ENCODE measurements at regions not wholly inside any gene's neighbourhood (a gene's known extent, or its start where the extent isn't known, plus 50 kb on each side); places are given as distances from the start of the nearest gene placed in this dataset.

GRCh38 chr9:78439190-78439865 lies 142.4 kb downstream of the PSAT1 start:
- TF ChIP-seq NR3C1 (IDR thresholded peaks at IDR 0.05), result no peak
- TF ChIP-seq, protein P1, sequence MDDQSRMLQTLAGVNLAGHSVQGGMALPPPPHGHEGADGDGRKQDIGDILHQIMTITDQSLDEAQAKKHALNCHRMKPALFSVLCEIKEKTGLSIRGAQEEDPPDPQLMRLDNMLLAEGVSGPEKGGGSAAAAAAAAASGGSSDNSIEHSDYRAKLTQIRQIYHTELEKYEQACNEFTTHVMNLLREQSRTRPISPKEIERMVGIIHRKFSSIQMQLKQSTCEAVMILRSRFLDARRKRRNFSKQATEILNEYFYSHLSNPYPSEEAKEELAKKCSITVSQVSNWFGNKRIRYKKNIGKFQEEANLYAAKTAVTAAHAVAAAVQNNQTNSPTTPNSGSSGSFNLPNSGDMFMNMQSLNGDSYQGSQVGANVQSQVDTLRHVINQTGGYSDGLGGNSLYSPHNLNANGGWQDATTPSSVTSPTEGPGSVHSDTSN (IDR thresholded peaks at IDR 0.05), result no peak
- TF ChIP-seq POLR2A (IDR thresholded peaks at IDR 0.05; ENCODE audit: low read length), result no peak
- peak; percentile 92 for TF ChIP-seq CTCF (IDR thresholded peaks at IDR 0.05)
- TF ChIP-seq, protein P2, sequence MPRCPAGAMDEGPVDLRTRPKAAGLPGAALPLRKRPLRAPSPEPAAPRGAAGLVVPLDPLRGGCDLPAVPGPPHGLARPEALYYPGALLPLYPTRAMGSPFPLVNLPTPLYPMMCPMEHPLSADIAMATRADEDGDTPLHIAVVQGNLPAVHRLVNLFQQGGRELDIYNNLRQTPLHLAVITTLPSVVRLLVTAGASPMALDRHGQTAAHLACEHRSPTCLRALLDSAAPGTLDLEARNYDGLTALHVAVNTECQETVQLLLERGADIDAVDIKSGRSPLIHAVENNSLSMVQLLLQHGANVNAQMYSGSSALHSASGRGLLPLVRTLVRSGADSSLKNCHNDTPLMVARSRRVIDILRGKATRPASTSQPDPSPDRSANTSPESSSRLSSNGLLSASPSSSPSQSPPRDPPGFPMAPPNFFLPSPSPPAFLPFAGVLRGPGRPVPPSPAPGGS (IDR thresholded peaks at IDR 0.05), result no peak
- no peak for TF ChIP-seq ZNF302 (CRISPR knock-in tag; IDR thresholded peaks at IDR 0.05)
- no peak for TF ChIP-seq RFX5 (IDR thresholded peaks at IDR 0.05)
- no peak for TF ChIP-seq ZFP36 (IDR thresholded peaks at IDR 0.05; ENCODE audit: borderline replicate concordance, partially characterized antibody)
- no peak for TF ChIP-seq CHD2 (IDR thresholded peaks at IDR 0.05; ENCODE audit: low read length, partially characterized antibody)
- TF ChIP-seq EP300 (IDR thresholded peaks at IDR 0.05), result no peak
- no peak for TF ChIP-seq USF2 (IDR thresholded peaks at IDR 0.05)
- TF ChIP-seq, protein P3, sequence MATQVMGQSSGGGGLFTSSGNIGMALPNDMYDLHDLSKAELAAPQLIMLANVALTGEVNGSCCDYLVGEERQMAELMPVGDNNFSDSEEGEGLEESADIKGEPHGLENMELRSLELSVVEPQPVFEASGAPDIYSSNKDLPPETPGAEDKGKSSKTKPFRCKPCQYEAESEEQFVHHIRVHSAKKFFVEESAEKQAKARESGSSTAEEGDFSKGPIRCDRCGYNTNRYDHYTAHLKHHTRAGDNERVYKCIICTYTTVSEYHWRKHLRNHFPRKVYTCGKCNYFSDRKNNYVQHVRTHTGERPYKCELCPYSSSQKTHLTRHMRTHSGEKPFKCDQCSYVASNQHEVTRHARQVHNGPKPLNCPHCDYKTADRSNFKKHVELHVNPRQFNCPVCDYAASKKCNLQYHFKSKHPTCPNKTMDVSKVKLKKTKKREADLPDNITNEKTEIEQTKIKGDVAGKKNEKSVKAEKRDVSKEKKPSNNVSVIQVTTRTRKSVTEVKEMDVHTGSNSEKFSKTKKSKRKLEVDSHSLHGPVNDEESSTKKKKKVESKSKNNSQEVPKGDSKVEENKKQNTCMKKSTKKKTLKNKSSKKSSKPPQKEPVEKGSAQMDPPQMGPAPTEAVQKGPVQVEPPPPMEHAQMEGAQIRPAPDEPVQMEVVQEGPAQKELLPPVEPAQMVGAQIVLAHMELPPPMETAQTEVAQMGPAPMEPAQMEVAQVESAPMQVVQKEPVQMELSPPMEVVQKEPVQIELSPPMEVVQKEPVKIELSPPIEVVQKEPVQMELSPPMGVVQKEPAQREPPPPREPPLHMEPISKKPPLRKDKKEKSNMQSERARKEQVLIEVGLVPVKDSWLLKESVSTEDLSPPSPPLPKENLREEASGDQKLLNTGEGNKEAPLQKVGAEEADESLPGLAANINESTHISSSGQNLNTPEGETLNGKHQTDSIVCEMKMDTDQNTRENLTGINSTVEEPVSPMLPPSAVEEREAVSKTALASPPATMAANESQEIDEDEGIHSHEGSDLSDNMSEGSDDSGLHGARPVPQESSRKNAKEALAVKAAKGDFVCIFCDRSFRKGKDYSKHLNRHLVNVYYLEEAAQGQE (IDR thresholded peaks at IDR 0.05), result no peak
- no peak for TF ChIP-seq NFE2L2 (conservative IDR thresholded peaks at IDR 0.05; ENCODE audit: low read length)
